ENCODE measurements at regions not wholly inside any gene's neighbourhood (a gene's known extent, or its start where the extent isn't known, plus 50 kb on each side); places are given as distances from the start of the nearest gene placed in this dataset.

- H2AFZ ChIP-seq (ENCODE audit: low read depth), result no peak overlapping the region
- no peak overlapping the region for H3K27ac ChIP-seq
- H3K36me3 ChIP-seq (ENCODE audit: insufficient read depth), result no peaks in the 10 kb centered on the region
- H3K9ac ChIP-seq, result no peak overlapping the region
- no peaks in the 10 kb centered on the region for H3K27me3 ChIP-seq (ENCODE audit: insufficient read depth, low read depth)
- no peak for TF ChIP-seq CTCF (conservative IDR thresholded peaks at IDR 0.05; ENCODE audit: low read depth, low read length)
- no peaks in the 10 kb centered on the region for H4K20me1 ChIP-seq (ENCODE audit: insufficient read depth)
- H3K4me1 ChIP-seq (ENCODE audit: low read depth, poor library complexity, severe bottlenecking), result no peaks in the 10 kb centered on the region
- H3K79me2 ChIP-seq (ENCODE audit: insufficient read depth, low read depth), result no peaks in the 10 kb centered on the region
- H3K4me3 ChIP-seq (IDR thresholded peaks at IDR 0.05; ENCODE audit: insufficient read depth, low read depth, low read length), result no peak overlapping the region
- H3K4me2 ChIP-seq, result no peak overlapping the region
These were observed 95.9 kb upstream of the KLF4 start for GRCh38 chr9:107585465-107585864.

GRCh38 chr9:107584944-107585343, 95.4 kb upstream of the KLF4 start:
- Histone ChIP-seq H3K36me3 (ENCODE audit: insufficient read depth) (no peaks in the 10 kb centered on the region), H3K79me2 (ENCODE audit: insufficient read depth, low read depth) (no peaks in the 10 kb centered on the region), H3K27me3 (ENCODE audit: insufficient read depth, low read depth) (no peaks in the 10 kb centered on the region), H3K4me1 (ENCODE audit: low read depth, poor library complexity, severe bottlenecking) (no peaks in the 10 kb centered on the region), H4K20me1 (ENCODE audit: insufficient read depth) (no peaks in the 10 kb centered on the region), H3K4me3 (IDR thresholded peaks at IDR 0.05; ENCODE audit: insufficient read depth, low read depth, low read length) (no peak overlapping the region), H3K4me2 (no peak overlapping the region), H2AFZ (ENCODE audit: low read depth) (no peak overlapping the region), H3K9ac (no peak overlapping the region), H3K27ac (no peak overlapping the region)
- TF ChIP-seq CTCF (conservative IDR thresholded peaks at IDR 0.05; ENCODE audit: low read depth, low read length), result no peak

- H2AFZ ChIP-seq (ENCODE audit: low read depth), result no peak overlapping the region
These were observed 94.6 kb upstream of the KLF4 start for GRCh38 chr9:107584186-107584585.

GRCh38 chr9:107577140-107577776, 87.7 kb upstream of the KLF4 start:
- H4K20me1 ChIP-seq (ENCODE audit: insufficient read depth), result no peaks in the 10 kb centered on the region
- no peak overlapping the region for H2AFZ ChIP-seq (ENCODE audit: low read depth)
- no peaks in the 10 kb centered on the region for H3K36me3 ChIP-seq (ENCODE audit: insufficient read depth)
- H3K79me2 ChIP-seq (ENCODE audit: insufficient read depth, low read depth), result no peaks in the 10 kb centered on the region
- H3K4me1 ChIP-seq (ENCODE audit: low read depth, poor library complexity, severe bottlenecking), result no peaks in the 10 kb centered on the region
- H3K4me2 ChIP-seq, result no peak overlapping the region
- TF ChIP-seq CTCF (conservative IDR thresholded peaks at IDR 0.05; ENCODE audit: low read depth, low read length), result no peak
- no peak overlapping the region for H3K27ac ChIP-seq
- no peak overlapping the region for H3K9ac ChIP-seq
- no peak overlapping the region for H3K4me3 ChIP-seq (IDR thresholded peaks at IDR 0.05; ENCODE audit: insufficient read depth, low read depth, low read length)
- H3K27me3 ChIP-seq (ENCODE audit: insufficient read depth, low read depth), result no peaks in the 10 kb centered on the region

More at GRCh38 chr9:107584186-107584585, 94.6 kb upstream of the KLF4 start:
- no peaks in the 10 kb centered on the region for H4K20me1 ChIP-seq (ENCODE audit: insufficient read depth)
- no peaks in the 10 kb centered on the region for H3K4me1 ChIP-seq (ENCODE audit: low read depth, poor library complexity, severe bottlenecking)
- no peak overlapping the region for H3K9ac ChIP-seq
- no peaks in the 10 kb centered on the region for H3K36me3 ChIP-seq (ENCODE audit: insufficient read depth)
- no peak overlapping the region for H3K4me2 ChIP-seq
- no peak overlapping the region for H3K27ac ChIP-seq
- H3K79me2 ChIP-seq (ENCODE audit: insufficient read depth, low read depth), result no peaks in the 10 kb centered on the region
- no peaks in the 10 kb centered on the region for H3K27me3 ChIP-seq (ENCODE audit: insufficient read depth, low read depth)
- no peak overlapping the region for H3K4me3 ChIP-seq (IDR thresholded peaks at IDR 0.05; ENCODE audit: insufficient read depth, low read depth, low read length)
- no peak for TF ChIP-seq CTCF (conservative IDR thresholded peaks at IDR 0.05; ENCODE audit: low read depth, low read length)

Measured in KMS-11 (cell line).